ENCODE measurements at regions not wholly inside any gene's neighbourhood (a gene's known extent, or its start where the extent isn't known, plus 50 kb on each side); places are given as distances from the start of the nearest gene placed in this dataset.
A peak's percentile ranks its signal among the peaks of the same experiment; 100 is the strongest.

- no peak for DNase-seq
These were observed 167.2 kb upstream of the TAB2 start for GRCh38 chr6:149150301-149150700.

GRCh38 chr6:149150801-149151398 lies 166.6 kb upstream of the TAB2 start:
- DNase-seq: no peak

GRCh38 chr6:149152521-149152920 lies 165.0 kb upstream of the TAB2 start:
- DNase-seq: no peak

GRCh38 chr6:149153100-149153499 lies 164.4 kb upstream of the TAB2 start:
- DNase-seq: no peak

DNA sequence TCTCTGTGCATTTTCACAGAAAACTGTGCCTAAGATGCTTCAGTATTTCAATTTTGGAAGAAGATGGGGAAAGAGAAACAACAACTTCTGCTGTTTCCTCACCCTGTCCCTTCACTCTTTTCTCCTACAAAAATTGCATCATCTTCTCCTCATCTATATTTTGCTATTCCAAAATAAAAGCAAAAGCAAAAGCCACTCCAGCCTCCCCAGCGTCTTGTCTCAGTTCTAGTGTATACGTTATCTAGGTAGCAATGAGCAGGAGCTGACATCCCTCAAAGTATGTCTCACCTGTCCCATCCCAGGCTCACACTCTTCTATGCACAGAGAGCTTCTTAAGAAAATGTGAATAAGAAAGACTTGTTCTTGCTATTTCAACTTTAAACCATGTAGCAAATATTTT lies 163.8 kb upstream of the TAB2 start:
- no peak for DNase-seq

DNA sequence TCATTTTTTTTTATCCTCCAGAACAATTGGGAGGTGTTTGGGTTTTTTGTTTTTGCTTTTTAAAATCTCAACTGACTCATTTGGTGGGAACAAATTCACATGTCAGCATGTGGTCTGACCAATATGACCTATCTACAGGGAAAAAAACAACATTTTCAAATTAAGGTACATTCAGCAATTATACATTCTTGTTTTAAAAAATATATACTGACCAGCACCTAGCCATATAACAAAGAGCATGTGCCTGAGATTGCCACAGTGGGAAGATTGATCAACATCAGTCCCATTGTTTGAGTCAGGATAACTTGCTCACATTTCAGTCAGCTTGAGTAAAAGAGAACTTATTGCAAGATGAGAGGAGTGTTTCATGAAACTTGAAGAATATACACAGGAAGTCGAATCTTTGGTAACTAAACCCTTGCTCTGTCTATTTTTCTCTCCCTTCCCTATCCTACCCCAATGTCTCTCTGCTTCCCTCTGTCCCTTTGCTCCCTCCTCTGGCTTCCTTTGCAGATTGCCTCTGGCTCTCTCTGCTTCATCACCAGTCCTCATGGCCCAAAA lies 163.2 kb upstream of the TAB2 start:
- DNase-seq: no peak

DNA sequence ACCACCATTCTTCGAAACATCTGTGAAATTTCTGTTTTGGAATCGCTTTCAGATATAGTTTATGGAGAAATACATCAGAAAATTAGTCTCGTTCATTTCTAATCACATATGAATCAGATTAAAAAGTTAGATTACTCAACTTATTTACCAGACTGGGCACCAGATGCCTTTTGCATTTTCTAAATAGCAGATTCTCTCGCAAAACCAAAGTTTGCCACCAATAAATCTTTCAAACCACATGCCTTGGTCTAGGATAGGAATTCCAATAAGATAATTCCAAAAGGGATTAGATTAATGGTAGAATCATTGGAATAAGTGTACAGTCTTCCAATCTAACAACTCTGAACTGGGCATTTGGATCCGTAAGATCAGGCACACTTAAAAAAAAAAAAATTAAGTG lies 160.4 kb upstream of the TAB2 start:
- no peak for DNase-seq

GRCh38 chr6:149158076-149158475 lies 159.4 kb upstream of the TAB2 start:
- no peak for DNase-seq

DNA sequence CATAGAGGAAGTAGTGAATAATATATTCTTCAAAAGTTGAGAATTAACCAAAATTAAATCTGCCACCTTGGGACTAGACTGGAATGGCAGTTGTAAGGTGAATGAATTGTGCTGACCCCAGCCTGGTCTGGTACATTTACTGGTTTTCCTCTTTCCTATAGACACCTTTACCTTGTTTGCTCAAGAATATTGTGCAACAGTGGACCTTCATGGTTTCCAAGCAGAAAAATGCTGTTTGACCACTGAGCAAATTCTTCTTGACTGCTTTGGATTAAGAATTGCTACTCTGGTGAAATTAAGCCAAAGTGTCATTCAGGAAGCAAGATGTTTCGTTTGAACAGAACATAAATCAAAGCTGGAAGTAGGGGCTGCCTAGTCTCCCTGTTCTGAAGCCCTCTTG lies 156.6 kb upstream of the TAB2 start:
- DNase-seq: no peak

- DNase-seq: no peak
These were observed 154.6 kb upstream of the TAB2 start for GRCh38 chr6:149162924-149163323.

DNA sequence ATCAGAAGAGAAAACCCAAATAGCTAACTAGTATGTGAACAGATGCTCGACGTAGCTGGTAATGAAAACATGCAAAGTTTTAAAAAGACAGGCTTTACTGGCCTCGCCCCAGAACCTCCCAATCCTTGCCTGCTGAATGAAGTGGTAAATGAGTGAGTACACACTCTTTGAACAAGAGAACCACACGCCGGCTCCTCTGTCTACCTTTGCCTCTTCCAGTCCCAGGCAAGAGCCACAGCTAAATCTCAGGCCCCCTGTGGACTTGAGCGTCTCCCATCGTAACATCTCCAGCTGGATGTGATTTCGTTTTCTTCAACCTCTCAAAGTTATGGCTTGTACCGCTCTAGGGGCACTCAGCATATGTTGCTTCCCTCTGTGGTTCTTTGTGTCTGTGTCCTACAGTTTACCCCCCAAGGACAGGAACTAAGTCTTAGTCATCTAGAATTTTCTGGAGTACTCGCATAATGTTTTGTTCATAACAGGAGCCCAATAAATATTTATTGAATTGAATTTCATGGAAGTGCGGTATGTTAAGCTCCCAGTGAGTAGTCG lies 153.2 kb upstream of the TAB2 start:
- no peak for DNase-seq

- DNase-seq: no peak
These were observed 151.2 kb upstream of the TAB2 start for GRCh38 chr6:149166336-149166735.

- no peak for DNase-seq
These were observed 150.8 kb upstream of the TAB2 start for GRCh38 chr6:149166747-149167146.

GRCh38 chr6:149168968-149169367 lies 148.5 kb upstream of the TAB2 start:
- DNase-seq: no peak

DNA sequence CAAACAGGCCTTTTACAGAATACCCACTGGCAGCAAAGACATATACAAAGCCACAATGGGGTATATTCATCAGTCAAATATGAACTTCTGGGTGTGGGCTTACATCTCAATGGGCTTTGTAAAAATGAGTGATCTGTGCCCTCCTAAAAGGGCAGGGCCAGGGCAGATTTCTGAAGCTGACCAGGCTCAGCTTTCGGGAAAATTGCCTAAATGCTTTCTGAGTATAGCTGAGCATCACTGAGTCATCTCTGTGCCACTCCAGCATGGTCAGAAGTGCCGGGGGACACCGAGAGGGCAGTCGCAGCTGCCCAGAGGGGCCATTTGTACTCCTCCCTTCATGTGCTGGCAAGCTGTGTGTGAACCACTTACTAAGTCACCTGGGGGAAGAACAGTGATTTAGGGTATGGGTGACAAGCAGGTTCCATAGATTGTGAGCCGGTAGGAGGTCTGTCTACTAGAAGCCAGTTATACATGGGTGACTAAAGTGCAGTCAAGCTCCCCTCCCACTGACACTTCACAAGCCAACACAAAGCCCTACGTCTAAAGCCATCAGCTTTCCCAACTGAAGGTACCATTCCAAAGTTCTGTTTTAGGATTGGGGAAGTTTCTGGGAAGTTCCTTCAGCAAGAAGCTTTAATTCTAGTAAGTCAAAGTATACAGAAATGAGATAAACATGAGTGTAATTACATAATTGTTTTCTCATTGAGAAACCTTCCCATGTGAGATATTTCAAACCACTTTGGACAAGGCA lies 147.6 kb upstream of the TAB2 start:
- peak; percentile 31 for DNase-seq

DNA sequence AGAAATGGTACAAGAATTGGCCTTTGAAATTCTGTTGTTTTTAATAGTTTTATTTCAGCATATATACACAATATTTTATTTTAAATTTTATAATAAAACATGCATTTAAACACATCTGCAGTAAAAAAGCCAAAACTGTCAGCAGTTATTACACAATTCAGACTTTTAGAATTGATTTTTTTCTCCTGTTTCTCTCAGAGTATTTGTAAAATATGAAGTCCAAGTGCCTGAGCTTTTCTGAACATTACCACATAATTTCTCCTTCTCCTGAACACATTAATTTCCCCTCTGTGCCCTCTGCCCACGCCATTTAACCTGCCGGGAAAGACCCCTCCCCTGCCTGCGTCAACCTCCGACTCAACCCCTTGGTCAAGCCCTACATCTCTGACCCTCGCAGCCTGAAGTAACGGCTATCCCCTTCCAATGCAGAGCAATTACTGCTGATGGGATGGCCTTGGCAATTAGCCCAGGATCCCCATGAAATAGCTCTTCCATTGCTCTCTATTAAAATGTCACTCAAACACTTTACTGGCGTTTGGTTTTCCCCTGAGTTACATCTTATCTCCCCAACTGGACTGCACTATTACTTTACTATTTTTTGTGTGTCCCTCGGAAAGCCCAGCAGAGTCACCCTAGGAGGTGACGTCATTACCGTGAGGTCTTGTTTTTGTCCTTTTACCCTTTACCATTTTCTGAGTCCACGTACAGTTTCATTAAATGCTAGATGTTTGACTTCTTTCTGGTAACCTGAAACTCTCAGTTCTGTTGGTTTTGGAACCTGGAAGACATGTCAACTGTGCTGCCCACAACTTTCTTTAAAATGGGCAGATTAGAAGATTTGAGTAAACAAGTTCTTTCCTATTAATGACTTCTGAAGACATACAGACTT lies 146.7 kb upstream of the TAB2 start:
- DNase-seq: peak; percentile 92

GRCh38 chr6:149173222-149173621 lies 144.3 kb upstream of the TAB2 start:
- DNase-seq: no peak

GRCh38 chr6:149174962-149175361 lies 142.6 kb upstream of the TAB2 start:
- DNase-seq: no peak

GRCh38 chr6:149176971-149177667 lies 140.4 kb upstream of the TAB2 start:
- peak; percentile 98 for DNase-seq

DNA sequence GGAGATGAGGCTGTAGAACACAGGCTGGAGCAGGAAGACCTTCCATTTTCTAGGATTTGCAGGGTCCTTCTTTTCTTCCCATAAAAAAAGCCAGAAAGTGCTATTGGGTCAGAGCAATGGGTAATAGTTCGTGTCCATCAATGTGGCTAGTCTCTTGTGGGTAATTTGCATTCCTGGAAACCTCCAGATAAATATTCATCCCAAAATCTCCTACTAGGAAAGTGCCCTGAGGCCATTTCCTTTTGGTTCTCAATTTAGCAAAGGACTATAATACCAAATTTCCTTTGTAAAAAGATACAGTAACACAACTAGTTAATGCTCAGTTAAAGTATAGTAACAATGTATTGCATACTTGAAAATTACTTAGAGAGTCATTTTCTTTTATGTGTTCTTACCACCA lies 138.1 kb upstream of the TAB2 start:
- DNase-seq: no peak

- no peak for DNase-seq
These were observed 136.2 kb upstream of the TAB2 start for GRCh38 chr6:149181304-149181703.

DNA sequence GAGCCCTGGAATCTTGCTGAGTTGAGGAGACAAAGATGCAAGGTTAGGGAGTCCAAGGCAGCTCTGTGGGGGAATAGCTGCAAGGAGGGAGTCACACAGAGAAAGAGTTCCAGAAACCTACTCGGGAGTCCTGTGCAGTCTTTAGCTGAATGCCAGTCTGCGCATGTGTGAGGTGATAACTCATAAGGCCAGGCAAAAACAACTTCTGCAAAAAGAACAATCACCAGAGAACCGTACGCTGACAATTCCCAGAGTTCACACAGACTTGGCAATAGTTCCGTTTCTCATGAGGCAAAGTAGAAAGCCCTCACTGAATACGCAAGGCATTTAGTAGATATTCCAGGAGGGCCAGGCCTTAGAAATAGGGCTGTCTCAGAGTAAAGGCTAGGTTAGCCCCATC lies 135.2 kb upstream of the TAB2 start:
- no peak for DNase-seq

DNA sequence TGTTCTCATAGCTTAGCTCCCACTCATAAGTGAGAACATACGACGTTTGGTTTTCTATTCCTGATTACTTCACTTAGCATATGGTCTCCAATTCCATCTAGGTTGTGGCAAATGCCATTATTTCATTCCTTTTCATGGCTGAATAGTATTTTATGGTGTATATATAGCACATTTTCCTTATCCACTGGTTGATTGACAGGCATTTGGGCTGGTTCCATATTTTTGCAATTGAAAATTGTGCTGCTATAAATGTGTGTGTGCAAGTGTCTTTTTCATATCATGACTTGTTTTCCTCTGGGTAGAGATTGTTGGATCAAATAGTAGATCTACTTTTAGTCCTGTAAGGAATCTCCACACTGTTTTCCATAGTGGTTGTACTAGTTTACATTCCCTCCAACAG lies 133.0 kb upstream of the TAB2 start:
- no peak for DNase-seq
